ENCODE measurements at regions not wholly inside any gene's neighbourhood (a gene's known extent, or its start where the extent isn't known, plus 50 kb on each side); places are given as distances from the start of the nearest gene placed in this dataset.

DNA sequence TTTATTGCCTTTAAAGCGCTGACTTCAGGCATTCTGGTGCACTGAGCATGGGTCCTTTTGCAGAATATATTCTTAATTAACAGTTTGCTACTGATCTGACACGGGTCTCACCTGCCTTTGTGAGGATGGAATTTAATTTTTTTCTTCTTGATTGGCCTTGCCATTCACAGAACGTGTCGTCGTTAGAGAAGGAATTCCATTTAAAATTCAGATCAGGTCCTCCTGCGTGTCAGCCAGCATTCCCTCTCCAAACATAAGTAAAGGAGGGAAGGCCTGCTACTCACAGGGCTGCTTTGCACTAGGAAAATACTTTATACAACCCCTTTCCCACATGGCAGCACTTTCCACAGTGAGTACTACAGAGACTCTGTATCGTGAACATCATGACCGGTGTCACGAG is 492.7 kb downstream of the NTRK3 start:
- no peak for ATAC-seq (ENCODE audit: low FRiP score)
- TF ChIP-seq, protein P1, sequence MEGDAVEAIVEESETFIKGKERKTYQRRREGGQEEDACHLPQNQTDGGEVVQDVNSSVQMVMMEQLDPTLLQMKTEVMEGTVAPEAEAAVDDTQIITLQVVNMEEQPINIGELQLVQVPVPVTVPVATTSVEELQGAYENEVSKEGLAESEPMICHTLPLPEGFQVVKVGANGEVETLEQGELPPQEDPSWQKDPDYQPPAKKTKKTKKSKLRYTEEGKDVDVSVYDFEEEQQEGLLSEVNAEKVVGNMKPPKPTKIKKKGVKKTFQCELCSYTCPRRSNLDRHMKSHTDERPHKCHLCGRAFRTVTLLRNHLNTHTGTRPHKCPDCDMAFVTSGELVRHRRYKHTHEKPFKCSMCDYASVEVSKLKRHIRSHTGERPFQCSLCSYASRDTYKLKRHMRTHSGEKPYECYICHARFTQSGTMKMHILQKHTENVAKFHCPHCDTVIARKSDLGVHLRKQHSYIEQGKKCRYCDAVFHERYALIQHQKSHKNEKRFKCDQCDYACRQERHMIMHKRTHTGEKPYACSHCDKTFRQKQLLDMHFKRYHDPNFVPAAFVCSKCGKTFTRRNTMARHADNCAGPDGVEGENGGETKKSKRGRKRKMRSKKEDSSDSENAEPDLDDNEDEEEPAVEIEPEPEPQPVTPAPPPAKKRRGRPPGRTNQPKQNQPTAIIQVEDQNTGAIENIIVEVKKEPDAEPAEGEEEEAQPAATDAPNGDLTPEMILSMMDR (IDR thresholded peaks at IDR 0.05), result no peak

DNA sequence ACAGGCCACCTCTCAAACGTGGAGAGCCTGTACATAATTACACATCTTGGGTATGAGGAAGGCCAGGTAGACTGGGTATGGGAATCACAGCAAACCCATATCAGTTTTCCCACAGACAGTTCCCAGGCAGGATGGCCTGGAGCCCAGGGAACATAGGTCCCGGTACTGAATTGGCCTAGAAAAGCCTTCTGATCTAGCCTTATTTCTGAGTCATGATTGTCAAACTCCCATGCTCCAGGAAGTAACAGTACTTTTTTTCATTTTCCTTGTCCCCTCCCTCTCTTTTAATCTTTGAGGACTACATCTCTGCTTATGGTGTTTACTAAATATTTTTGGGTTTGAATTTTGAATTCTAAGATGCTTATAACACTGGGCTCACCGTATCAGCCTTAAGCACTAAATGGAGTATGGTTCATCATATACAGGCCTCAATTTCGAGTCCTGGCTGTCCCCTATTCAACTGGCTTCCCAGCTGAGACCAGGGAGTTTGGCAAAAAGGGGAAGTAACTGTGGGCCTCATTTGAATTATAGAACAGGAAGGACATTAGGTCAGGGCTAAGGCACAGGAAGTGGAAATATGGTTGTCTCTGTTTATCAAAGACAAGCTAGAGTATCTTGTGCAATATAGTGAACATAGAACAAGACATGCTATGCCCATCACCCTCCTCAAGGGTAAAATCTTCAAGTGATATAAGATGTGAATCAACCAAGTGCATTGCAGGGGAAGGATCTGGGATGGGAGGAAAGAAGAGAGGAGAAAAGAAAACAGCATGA is 494.6 kb downstream of the NTRK3 start:
- DNase-seq (ENCODE audit: low spot score) (no peak), ATAC-seq (ENCODE audit: low FRiP score) (peak; percentile 10)
- TF ChIP-seq, protein P1 (IDR thresholded peaks at IDR 0.05), result no peak

More for the DNA sequence above, 492.7 kb downstream of the NTRK3 start:
- DNase-seq (ENCODE audit: low spot score), result no peak

GRCh38 chr15:87760547-87761314 is 495.8 kb downstream of the NTRK3 start:
- ATAC-seq (ENCODE audit: low FRiP score) (no peak), DNase-seq (ENCODE audit: low spot score) (no peak)
- TF ChIP-seq, protein P1 (IDR thresholded peaks at IDR 0.05), result no peak

DNA sequence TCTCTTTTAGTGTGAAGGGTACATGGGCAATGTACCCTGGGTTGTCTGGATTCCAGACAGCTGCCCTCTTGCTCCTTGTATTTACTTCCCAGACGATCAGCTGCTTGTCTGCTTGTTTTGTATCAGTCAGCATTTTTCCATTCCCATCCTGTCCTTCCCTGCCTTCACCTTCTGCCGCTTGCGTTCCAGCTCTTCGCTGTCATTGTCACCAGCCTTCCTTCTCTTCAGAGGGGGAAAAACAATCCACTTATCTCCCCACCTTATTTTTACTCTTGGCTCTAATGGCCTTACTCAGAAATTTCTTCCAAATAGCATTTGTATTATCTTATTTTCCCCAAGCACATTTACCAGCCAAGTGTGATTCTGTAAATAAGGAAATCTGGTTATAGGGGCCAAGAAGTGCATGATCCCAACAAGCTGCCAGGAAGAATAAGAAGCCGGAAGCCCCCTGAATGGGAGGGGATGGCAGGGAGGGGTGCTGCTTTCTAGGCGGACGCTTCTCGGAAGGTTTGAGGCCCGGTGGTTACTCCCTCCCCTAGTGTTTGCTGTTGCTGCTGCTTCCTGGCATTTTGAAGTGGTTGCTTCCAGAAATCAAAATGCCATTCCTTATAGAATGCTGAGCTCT is 497.6 kb downstream of the NTRK3 start:
- TF ChIP-seq, protein P1 (IDR thresholded peaks at IDR 0.05), result no peak
- ATAC-seq (ENCODE audit: low FRiP score), result no peak

GRCh38 chr15:87757084-87757483 is 499.5 kb downstream of the NTRK3 start:
- TF ChIP-seq, protein P1 (IDR thresholded peaks at IDR 0.05), result no peak

More for the DNA sequence above, 497.6 kb downstream of the NTRK3 start:
- no peak for DNase-seq (ENCODE audit: low spot score)

GRCh38 chr15:87756072-87756471 is 500.5 kb downstream of the NTRK3 start:
- DNase-seq (ENCODE audit: low spot score) (no peak), ATAC-seq (ENCODE audit: low FRiP score) (no peak)
- TF ChIP-seq, protein P1 (IDR thresholded peaks at IDR 0.05), result no peak

More at GRCh38 chr15:87757084-87757483, 499.5 kb downstream of the NTRK3 start:
- DNase-seq (ENCODE audit: low spot score), result no peak
- ATAC-seq (ENCODE audit: low FRiP score), result no peak

Data from omental fat pad (tissue), 3 donors.